HG02759 (cell line): ENCODE measurements at regions not wholly inside any gene's neighbourhood (a gene's known extent, or its start where the extent isn't known, plus 50 kb on each side); places are given as distances from the start of the nearest gene placed in this dataset.
A peak's percentile ranks its signal among the peaks of the same experiment; 100 is the strongest.
"Not testable (repeated sequence)": the region's sequence is repeated elsewhere in the genome, so short reads cannot be mapped to it uniquely, and the experiment has no call there.

Experiments
- ATAC-seq: cut with Tn5 transposase; IDR thresholded peaks from one replicate; pipeline ENCODE4 v1.9.1; 2021; ENCODE audit warnings: mild to moderate bottlenecking, moderate library complexity; ENCODE audit not compliant: unreplicated experiment

DNA sequence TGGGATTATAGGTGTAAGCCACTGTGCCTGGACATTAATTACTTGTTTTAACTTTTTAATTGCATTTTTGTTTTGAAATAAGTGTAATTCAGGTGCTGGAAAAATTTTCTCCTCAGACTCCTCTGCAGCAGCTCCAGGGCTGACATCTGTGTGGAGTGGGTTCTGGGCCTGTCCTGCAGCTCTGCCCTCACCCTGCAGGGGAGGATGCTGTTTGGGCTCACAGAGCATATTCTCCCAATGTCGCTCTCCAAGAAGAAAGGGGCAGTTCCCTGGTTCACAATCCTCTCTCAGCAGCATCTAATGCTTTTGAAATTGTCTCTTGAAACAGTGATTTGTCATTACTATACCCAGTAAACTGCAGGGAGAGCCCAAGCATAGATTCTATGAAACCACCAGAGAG, 995.7 kb downstream of the TMEM121 start:
- ATAC-seq = not testable (repeated sequence)

DNA sequence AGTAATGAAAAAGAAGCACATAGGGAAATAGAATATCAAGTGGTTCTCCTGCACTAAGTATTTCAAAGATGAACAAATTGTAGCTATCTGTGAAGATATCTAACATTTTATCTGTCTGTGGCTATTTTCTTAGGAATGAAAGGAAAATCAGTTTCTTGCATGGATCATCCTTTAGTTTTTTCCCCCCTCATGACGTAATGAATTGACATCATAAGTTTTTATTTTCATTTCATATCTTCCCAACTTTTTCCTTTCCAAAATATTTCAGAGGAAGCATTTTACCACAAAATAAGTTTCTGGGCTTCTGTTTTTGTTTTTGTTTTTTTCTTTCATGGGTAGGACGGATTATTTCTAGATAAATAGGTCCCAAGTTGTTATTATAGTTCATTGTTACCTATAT, 996.6 kb downstream of the TMEM121 start:
- ATAC-seq = no peak

DNA sequence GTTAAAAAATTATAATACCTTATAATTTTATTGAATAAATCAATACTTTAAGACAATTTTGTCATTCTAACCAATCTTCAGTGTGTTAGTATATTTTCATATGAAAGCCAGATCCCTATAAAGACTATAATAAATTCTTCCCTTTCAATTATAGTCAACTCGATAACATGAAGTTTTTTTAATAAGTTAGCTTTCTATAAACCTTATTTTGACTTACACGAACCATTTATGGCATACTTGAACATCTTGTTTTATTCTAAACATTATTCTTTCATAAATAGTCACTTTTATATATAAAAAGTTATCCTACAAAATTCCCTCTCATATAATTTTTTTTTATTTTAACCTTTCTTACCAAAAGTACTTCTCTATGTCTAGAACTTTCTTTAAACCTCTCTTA, 1002.3 kb downstream of the TMEM121 start:
- ATAC-seq = no peak

DNA sequence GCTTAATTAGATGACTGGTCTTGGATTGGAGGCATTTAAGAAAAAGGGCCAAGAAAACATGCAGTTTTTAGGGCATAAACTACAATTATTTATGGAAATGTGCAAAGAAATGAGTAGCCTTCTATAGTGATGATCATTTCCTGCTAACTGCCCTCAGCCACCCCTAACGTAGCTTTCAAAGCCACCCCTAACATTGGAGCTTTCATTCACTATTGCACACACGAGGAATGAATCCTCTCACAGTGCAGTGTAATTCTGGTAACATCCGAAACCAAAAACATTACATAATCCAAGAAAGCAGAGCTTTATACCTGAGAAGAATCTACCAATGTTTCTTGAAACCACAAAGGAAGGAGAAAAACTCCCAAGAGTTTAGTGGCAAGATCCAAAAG, 1003.6 kb downstream of the TMEM121 start:
- no peak for ATAC-seq

DNA sequence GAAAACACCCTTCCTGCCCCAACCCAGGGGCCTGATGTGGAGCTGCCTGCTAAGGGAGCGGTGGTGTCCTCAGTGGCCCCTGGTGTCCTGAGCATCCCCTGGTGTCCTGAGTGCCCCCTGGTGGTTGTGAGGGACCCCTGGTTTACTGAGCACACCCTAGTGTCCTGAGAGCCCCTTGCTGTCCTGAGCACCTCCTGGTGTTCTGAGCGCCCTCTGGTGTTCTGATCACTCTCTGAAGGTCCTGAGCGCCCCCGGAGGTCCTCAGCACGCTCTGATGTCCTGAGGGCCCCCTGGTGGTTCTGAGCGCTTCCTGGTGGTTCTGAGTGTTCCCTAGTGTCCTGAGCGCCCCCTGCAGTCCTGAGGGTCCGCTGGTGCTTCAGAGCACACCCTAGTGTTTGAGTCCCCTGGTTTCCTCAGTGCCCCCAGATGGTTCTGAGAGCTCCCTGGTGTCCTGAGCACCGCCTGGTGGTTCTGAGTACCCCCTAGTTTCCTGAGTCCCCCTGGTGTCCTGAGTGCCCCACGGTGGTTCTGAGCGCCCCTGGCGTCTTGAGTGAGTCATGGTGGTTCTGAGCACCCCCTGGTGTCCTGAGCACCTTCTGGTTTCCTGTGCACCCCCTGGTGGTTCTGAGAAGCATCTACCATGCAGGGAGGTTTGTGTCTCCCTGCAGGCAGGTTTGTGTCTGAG, 1004.2 kb downstream of the TMEM121 start:
- peak; percentile 65 for ATAC-seq

DNA sequence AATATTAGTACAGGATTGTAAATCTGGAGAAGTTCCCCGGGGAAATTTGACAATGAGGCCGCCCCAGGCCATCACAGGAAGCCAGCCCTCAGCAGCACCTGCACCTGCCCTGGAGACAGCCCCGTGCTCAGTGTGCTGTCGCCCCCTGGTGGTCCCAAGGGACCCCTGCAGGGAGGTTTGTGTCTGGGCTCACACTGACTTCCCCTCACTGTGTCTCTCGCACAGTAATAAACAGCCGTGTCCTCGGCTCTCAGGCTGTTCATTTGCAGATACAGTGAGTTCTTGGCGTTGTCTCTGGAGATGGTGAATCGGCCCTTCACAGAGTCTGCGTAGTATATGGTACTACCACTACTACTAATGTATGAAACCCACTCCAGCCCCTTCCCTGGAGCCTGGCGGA, 1011.2 kb downstream of the TMEM121 start:
- ATAC-seq = not testable (repeated sequence)

DNA sequence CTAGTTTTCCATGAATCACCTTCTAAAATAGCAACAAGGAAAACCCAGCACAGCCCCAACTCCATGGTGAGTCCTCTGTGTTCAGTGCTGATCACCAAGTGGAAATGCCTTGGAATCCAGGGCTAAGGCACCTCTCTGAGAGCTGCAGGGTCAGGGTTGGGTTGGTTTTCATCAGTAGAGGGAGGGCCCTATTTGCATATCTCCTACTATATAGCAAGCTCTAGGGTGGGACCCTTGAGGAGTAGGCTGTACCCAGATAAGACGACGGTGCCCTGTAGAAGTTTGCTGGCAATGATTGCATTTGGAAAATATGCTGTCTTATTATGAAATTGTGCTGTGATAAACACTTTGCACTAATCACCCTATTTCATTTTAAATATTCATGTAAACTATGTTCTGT, 1011.8 kb downstream of the TMEM121 start:
- no peak for ATAC-seq

DNA sequence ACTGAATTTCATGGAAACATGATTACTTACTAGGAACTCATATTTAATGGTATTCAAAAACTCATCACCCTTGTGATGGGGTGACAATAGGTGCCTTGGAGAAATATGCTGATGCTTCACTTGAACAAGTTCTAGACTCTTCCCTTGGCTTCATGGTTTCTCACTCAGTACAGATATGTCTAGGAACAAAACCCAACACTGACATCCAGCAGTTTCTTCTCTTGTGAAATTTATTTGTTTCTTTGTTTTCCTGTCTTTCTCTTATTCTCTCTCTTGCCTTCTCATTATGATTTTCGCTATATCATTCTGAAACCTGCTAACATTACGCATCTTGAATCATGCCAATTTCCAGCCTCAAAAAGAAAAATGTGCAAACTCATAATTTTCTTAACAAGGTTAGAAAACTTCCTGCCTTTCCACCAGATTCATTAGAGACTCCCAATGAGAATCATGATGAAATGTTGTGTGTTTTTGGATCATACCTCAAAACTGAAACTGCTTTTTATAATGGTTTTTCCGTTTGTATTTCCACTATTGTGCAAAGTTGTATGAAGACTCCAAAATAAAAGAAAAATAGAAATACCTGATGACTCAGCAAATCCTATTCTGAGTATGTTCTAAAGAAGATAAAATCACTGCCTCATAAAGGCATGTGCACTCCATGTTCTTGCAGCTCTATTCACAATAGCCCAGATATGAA, 1021.5 kb downstream of the TMEM121 start:
- no peak for ATAC-seq

DNA sequence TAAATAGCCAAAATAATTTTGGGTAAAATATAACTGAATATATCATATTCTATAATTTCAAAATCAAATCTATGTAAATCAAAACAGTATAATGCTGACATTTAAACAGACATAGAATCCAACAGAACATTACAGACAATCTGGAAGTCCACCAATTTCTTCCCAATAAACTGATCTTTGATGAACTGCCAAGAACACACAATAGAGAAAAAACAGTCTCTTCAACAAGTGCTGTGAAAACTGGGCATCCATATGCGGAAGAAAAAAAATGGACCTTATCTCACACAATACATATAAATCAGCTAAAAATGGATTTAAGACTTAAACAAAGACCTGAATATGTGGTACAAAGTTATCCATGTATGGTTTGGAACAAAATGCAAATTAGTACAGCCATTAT, 1022.7 kb downstream of the TMEM121 start:
- ATAC-seq = no peak

DNA sequence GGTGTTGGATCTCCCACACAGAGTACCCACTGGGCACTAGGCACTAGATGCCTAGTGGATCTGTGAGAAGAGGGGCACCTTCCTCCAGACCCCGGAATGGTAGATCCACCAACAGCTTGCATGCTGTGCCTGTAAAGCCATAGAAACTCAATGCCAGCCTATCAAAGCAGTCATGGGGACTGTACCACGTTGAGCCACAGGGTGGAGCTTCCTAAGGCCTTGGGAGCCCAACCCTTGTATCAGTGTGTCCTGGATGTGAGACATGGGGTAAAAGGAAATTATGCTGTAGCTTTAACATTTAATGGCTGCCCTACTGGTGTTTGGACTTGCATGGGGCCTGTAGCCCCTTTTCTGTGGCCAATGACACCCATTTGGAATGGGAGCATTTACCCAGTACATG, 1024.9 kb downstream of the TMEM121 start:
- ATAC-seq = no peak

DNA sequence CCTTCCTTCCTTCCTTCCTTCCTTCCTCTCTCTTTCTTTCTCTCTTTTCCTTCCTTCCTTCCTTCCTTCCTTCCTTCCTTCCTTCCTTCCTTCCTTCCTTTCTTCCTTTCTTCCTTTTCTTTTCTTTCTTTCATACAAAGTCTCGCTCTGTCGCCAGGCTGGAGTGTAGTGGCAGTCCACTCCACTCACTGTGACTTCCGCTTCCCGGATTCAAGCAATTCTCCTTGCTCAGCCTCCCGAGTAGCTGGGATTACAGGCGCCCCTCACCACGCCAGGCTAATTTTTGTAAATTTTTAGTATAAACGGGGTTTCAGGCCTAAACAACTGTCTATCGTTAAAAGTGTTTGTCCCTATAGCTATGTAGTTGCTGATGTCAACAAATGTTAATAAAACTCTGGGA, 1029.8 kb downstream of the TMEM121 start:
- ATAC-seq = not testable (repeated sequence)

DNA sequence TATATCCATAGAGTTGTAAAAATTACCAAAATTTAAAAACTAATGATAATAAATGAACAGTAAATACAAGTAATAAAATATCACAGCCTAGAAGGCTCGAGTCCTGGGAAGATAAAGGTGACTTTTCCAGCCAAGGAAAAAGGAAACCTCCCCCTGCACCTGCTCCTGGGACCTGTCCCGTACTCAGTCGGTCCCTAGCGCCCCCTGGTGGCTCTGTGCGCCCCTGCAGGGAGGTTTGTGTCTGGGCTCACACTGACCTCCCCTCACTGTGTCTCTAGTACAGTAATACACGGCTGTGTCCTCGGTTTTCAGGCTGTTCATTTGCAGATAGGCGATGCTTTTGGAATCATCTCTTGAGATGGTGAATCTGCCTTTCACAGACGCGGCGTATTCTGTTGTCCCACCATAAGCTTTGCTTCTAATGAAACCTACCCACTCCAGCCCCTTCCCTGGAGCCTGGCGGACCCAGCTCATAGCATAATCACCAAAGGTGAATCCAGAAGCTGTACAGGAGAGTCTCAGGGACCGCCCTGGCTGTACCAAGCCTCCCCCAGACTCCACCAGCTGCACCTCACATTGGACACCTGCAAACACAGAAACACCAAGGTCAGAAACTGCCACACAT, 1030.4 kb downstream of the TMEM121 start:
- no peak for ATAC-seq

DNA sequence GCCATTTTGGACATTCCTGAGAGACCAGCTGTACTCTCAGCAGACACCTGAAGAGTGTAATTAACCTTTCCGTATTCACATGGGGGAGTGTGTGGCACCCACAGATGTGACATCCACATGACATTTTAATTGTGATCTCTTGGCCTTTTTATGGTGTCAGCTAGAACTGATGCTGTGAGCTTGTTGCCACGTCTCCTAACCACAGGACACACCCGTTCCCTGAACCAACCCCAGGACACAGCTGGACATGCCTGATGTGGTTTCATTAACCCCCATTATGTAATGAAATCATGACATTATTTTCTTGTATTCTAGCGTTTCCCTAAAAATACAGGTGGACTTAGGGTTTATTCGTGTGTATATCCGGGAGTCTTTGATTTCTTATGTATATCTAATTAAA, 1036.1 kb downstream of the TMEM121 start:
- ATAC-seq = no peak

DNA sequence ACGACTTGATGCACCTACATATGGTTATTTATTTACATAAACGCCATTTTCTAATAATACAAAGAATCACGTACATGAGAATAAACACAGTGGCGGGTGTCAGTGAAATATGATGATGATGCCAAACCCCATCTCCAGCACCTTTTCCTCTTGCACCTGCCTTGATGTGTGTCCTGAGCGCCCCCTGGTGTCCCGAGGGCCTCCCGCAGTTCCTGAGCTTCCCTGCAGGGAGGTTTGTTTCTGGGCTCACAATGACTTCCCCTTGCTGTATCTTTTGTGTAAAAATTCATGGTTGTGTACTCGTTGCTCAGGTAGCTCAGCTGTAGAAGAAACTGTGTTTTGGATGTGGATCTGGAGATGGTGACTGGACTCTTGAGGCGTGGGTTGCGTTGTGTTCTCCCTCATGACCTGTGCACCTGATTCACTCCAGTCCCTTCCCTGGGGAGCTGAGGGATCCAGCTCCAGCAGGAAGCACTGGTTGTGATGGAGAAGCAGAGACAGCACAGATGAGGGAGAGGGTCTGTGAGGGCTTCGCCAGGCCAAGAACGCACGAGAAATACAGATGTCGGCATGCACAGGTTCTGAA, 1037.8 kb downstream of the TMEM121 start:
- no peak for ATAC-seq

DNA sequence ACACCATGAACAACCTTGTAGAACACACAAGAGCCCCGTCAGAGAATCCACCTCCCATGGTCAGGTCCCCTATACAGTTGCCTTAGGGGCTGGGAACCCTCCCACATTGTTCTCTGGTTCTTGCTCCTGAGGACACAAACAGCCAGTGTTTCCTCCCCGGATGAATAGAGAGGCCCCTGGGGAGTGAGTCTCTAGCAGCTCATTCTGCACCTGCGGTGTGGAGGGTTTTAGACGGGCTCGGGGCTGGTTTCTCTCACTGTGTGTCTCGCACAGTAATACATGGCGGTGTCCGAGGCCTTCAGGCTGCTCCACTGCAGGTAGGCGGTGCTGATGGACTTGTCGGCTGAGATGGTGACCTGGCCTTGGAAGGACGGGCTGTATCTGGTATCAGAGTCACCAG, 1052.1 kb downstream of the TMEM121 start:
- ATAC-seq = no peak

DNA sequence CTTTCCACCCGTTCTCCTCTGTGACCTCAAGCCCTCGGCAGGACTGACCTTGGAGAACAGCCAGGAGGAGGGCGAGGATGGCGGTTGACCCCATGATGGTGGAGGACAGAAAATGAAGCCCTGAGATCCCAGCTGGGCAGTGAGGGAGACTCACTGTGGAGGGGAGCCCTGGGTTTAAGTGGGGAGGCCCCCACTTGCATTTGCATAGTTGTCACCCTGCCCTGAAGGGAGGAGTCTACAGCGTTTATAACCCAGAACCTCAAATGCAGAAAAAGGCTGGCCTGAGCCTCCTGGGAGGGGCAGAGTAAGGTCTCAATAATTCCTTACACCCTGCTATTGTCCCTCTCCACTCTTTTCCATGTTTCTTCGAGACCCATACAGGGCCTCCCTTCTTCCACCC, 1052.7 kb downstream of the TMEM121 start:
- no peak for ATAC-seq

DNA sequence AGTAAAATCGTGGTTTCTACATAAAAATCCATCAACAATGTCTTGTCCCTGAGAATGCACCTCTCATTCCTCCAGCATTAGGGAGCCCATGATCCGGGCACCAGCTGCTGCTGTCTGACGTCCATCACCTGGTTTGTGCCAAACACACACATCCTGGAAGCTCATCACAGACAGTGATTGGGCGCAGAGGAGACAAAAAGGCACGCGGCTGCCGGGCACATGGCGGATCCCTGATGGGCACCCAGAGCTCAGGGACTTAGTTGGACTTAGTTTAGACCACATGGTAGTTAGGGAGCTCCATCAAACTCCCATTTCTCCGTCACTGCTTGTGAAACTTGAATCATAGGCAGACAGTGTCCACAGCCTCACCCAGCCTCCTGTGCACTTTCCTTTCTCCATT, 1059.3 kb downstream of the TMEM121 start:
- no peak for ATAC-seq

DNA sequence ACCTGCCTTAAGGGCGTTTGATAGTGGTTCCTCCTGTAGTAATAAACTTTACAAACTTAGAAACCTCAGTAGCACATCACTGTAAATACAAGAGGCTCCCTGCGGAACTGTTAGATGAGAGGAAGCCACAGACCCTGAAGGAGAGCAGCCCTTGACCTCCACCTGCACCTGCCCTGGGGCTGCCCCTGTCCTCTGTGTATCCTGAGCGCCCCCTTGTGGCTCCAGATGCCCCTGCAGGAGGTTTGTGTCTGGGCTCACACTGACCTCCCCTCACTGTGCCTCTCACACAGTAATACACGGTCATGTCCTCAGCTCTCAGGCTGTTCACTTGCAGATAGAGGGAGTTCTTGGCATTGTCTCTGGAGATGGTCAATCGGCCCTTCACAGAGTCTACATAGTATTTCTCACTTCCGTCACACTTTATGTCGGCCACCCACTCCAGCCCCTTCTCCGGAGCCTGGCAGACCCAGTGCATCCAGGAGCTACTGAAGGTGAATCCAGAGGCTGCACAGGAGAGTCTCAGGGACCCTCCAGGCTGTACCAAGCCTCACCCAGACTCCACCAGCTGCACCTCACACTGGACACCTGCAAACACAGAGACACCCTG, 1059.8 kb downstream of the TMEM121 start:
- no peak for ATAC-seq

DNA sequence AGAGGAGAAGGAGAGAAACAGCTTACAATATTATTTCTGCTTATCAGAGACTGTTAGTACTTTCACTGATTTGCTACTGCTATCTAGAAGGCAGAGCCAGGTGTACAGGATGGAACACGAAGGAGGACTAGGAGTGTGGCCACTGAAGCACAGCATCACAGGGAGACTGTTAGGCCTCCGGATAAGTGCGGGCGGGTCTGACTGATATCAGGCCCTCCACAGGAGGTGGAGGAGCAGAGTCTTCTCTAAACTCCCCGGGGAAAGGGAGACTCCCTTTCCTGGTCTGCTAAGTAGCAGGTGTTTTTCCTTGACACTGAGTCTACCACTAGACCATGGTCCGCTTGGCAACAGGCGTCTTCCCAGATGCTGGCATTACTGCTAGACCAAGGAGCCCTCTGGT, 1065.2 kb downstream of the TMEM121 start:
- not testable (repeated sequence) for ATAC-seq

DNA sequence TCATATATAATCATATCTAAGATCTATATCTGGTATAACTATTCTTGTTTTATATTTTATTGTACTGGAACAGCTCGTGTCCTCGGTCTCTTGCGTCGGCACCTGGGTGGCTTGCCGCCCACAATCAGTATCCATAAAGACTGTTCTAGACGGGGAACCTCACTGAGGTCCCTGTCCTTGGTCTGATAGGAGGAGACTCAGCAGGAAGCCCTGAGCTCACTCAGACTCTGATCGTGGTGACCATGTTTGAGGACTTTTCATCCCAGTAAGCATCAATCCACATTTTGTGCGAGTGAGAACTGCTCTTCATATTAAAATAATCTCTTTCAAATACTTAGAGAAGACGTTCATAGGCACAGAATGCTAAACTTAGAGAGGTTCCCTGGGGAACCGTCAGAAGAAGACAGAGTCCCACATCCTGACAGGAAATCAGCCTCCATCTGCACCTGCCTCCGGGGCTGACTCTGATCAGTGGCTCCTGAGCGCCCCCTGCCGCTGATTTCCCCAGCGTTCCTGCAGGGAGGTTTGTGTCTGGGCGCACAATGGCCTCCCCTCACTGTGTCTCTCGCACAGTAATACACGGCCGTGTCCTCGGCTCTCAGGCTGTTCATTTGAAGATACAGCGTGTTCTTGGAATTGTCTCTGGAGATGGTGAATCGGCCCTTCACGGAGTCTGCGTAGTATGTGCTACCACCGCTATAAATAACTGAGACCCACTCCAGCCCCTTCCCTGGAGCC, 1065.9 kb downstream of the TMEM121 start:
- not testable (repeated sequence) for ATAC-seq

DNA sequence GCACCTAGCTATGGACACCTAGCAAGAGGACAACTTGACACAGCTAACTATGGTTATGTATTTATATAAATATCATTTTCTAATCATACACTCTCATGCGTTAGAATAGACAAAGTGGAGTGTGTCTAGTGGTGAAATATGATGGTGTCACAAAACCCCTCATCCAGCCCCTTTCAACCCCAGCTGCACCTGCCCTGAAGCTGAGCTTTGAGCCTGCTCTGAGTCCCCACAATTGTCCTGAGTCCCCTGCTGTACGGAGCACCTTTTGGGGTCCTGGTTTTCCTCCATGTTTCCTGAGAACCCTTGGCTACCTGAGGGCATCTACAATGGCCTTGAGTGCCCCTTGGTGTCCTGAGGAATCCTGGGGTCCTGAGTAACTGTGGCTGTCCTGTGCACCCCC, 1072.8 kb downstream of the TMEM121 start:
- ATAC-seq = no peak
